ENCODE measurements at regions not wholly inside any gene's neighbourhood (a gene's known extent, or its start where the extent isn't known, plus 50 kb on each side); places are given as distances from the start of the nearest gene placed in this dataset.

GRCh38 chr14:86402545-86402944, 872.6 kb downstream of the FLRT2 start:
- H3K4me3 ChIP-seq (ENCODE audit: low read depth, low read length): no peak overlapping the region
- no peak for TF ChIP-seq POLR2A (IDR thresholded peaks at IDR 0.05; ENCODE audit: extremely low read depth, insufficient read length)
- TF ChIP-seq MAX (IDR thresholded peaks at IDR 0.05; ENCODE audit: low read depth, low read length): no peak
- TF ChIP-seq MYC (IDR thresholded peaks at IDR 0.05; ENCODE audit: low read depth, low read length): no peak
- TF ChIP-seq CTCF (IDR thresholded peaks at IDR 0.05; ENCODE audit: low read depth, low read length): no peak
- no peak for DNase-seq (ENCODE audit: low read depth)

DNA sequence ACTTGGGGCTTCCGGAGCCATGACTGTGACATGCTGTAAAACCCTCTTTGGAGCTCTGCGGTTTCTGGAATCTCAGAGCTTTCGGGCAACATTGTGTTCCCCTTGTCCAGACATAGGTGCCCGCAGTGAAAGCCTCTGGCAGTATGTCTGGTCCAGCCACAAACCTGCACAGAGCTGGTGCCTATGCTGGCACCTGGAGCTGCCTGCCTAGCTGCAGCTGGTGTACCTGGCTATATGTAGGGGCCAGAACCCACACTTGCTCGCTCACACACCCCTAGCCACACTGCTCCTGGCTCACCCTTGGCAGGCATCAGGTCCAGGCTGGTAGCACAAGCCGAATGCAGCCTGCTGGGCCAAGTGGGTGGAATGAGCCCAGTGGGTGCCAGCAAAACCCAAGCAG, 861.1 kb downstream of the FLRT2 start:
- no peak for DNase-seq (ENCODE audit: low read depth)
- H3K4me3 ChIP-seq (ENCODE audit: low read depth, low read length): no peak overlapping the region
- TF ChIP-seq CTCF (IDR thresholded peaks at IDR 0.05; ENCODE audit: low read depth, low read length) (no peak), MYC (IDR thresholded peaks at IDR 0.05; ENCODE audit: low read depth, low read length) (no peak), POLR2A (IDR thresholded peaks at IDR 0.05; ENCODE audit: extremely low read depth, insufficient read length) (no peak), MAX (IDR thresholded peaks at IDR 0.05; ENCODE audit: low read depth, low read length) (no peak)

DNA sequence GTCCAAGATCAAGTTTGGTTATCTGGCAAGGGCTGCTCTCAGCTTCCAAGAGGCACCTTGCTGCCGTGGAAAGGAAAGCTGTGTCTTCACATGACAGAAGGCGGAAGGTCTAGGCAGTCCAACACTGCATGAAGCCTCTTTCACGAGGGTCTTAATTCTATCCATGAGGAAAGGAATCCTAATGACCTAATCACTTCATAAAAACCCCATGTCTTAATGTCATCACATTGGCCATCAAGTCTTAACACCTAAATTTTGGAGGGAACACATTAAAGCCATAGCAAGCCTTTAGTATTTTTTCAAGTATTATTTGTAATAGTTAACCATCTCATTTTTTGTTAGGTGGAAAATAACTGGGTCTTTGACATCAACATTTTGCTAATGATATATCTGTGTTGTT, 858.3 kb downstream of the FLRT2 start:
- no peak for TF ChIP-seq POLR2A (IDR thresholded peaks at IDR 0.05; ENCODE audit: extremely low read depth, insufficient read length)
- TF ChIP-seq MYC (IDR thresholded peaks at IDR 0.05; ENCODE audit: low read depth, low read length): no peak
- no peak overlapping the region for H3K4me3 ChIP-seq (ENCODE audit: low read depth, low read length)
- no peak for DNase-seq (ENCODE audit: low read depth)

GRCh38 chr14:86373886-86374285, 843.9 kb downstream of the FLRT2 start:
- no peak overlapping the region for H3K4me3 ChIP-seq (ENCODE audit: low read depth, low read length)
- DNase-seq (ENCODE audit: low read depth): no peak
- TF ChIP-seq MAX (IDR thresholded peaks at IDR 0.05; ENCODE audit: low read depth, low read length): no peak
- no peak for TF ChIP-seq MYC (IDR thresholded peaks at IDR 0.05; ENCODE audit: low read depth, low read length)
- TF ChIP-seq CTCF (IDR thresholded peaks at IDR 0.05; ENCODE audit: low read depth, low read length): no peak
- no peak for TF ChIP-seq POLR2A (IDR thresholded peaks at IDR 0.05; ENCODE audit: extremely low read depth, insufficient read length)

DNA sequence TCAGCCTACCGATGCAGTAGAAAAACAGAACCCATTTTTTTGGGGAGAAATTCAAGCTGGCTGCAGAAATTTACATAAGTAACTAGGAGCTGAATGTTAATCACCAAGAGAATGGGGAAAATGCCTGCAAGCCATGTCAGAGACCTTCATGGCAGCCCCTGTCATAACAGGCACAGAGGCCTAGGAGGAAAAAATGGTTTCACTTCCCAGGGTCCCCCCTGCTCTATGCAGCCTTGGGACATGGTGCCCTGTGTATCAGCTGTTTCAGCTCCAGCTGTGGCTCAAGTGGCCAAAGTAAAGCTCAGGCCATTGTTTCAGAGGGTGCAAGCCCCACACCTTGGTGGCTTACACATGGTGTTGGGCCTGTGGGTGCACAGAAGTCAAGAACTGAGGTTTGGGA, 842.5 kb downstream of the FLRT2 start:
- TF ChIP-seq CTCF (IDR thresholded peaks at IDR 0.05; ENCODE audit: low read depth, low read length): no peak
- no peak for TF ChIP-seq MAX (IDR thresholded peaks at IDR 0.05; ENCODE audit: low read depth, low read length)
- no peak for TF ChIP-seq MYC (IDR thresholded peaks at IDR 0.05; ENCODE audit: low read depth, low read length)
- TF ChIP-seq POLR2A (IDR thresholded peaks at IDR 0.05; ENCODE audit: extremely low read depth, insufficient read length): no peak
- no peak for DNase-seq (ENCODE audit: low read depth)
- H3K4me3 ChIP-seq (ENCODE audit: low read depth, low read length): no peak overlapping the region

- no peak for DNase-seq (ENCODE audit: low read depth)
- H3K4me3 ChIP-seq (ENCODE audit: low read depth, low read length): no peak overlapping the region
- no peak for TF ChIP-seq MYC (IDR thresholded peaks at IDR 0.05; ENCODE audit: low read depth, low read length)
Measured at GRCh38 chr14:86364634-86365033, 834.7 kb downstream of the FLRT2 start.

DNA sequence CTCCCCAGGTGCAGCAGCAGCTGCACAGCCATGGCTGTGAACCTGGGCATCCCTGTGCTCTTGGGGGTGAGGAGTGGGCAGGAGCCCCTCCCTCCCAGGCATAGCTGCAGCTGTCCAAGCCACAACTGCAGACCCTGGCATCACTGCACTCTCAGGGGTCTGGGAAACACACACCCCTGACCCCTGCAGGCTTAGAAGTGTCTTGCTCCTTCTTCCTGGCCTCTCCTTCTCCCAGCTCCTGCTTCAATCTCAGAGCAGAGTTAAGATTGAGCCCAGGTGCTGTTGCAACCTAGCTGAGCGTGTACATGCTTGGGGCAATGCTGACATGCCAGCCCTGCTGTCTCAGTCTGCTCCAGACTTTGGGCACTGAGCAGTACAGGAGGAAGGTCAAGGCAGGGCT, 833.6 kb downstream of the FLRT2 start:
- DNase-seq (ENCODE audit: low read depth): no peak
- TF ChIP-seq MAX (IDR thresholded peaks at IDR 0.05; ENCODE audit: low read depth, low read length) (no peak), MYC (IDR thresholded peaks at IDR 0.05; ENCODE audit: low read depth, low read length) (no peak), POLR2A (IDR thresholded peaks at IDR 0.05; ENCODE audit: extremely low read depth, insufficient read length) (no peak), CTCF (IDR thresholded peaks at IDR 0.05; ENCODE audit: low read depth, low read length) (no peak)
- no peak overlapping the region for H3K4me3 ChIP-seq (ENCODE audit: low read depth, low read length)

Data from NB4 (cell line).